Stimulated activated effector memory CD8-positive, alpha-beta T cell treated with anti-CD3 and anti-CD28 coated beads, Interleukin-12 subunit alpha, Interleukin-12 subunit beta, amount 100 ng/mL, for 72 hours (primary cell): ENCODE measurements at regions not wholly inside any gene's neighbourhood (a gene's known extent, or its start where the extent isn't known, plus 50 kb on each side); places are given as distances from the start of the nearest gene placed in this dataset.
"Not testable (repeated sequence)": the region's sequence is repeated elsewhere in the genome, so short reads cannot be mapped to it uniquely, and the experiment has no call there.

Source experiments
- ATAC-seq: fragments of 150-1000 bp; cut with Tn5 transposase; 2 replicates; pipeline ENCODE4 v1.10.0; 2021
- DNase-seq, 2 donors: peaks; one replicate each; pipeline ENCODE4 v3.0.0; 2021 to 2022; ENCODE audit warnings: low spot score in 2 of 2
- H3K27ac Mint-ChIP-seq: one replicate; pipeline ENCODE4 v1.8.0; 2022; ENCODE audit warnings: mild to moderate bottlenecking, mixed read lengths
- H3K36me3 Mint-ChIP-seq: one replicate; pipeline ENCODE4 v1.8.0; 2022; ENCODE audit warnings: mild to moderate bottlenecking, mixed read lengths
- H3K4me1 Mint-ChIP-seq: one replicate; pipeline ENCODE4 v1.8.0; 2022; ENCODE audit warnings: mixed read lengths
- H3K4me3 Mint-ChIP-seq: one replicate; pipeline ENCODE4 v1.8.0; 2022; ENCODE audit warnings: mild to moderate bottlenecking, mixed read lengths
- H3K9me3 Mint-ChIP-seq: one replicate; pipeline ENCODE4 v1.8.0; 2022; ENCODE audit warnings: mixed read lengths

- Mint-ChIP-seq H3K27ac (no peak overlapping the region), H3K4me1 (no peaks in the 10 kb centered on the region), H3K4me3 (no peak overlapping the region), H3K9me3 (no peaks in the 10 kb centered on the region), H3K36me3 (no peaks in the 10 kb centered on the region)
- ATAC-seq, result no peak
- DNase-seq, result no peak
Measured at GRCh38 chr6:80603679-80604078, 497.2 kb downstream of the BCKDHB start.

- ATAC-seq (no peak), DNase-seq (no peak)
- Mint-ChIP-seq H3K9me3 (peaks cover 3% of the 10 kb centered on the region), H3K4me3 (no peak overlapping the region), H3K27ac (no peak overlapping the region), H3K4me1 (no peaks in the 10 kb centered on the region), H3K36me3 (no peaks in the 10 kb centered on the region)
Measured at GRCh38 chr6:80594461-80594860, 488.0 kb downstream of the BCKDHB start.

- ATAC-seq, result no peak
Measured at GRCh38 chr6:80592436-80592835, 486.0 kb downstream of the BCKDHB start.

GRCh38 chr6:80586242-80586641 is 479.8 kb downstream of the BCKDHB start:
- Mint-ChIP-seq H3K4me1 (no peaks in the 10 kb centered on the region), H3K36me3 (no peaks in the 10 kb centered on the region), H3K9me3 (peaks cover 8% of the 10 kb centered on the region), H3K4me3 (no peak overlapping the region), H3K27ac (no peak overlapping the region)
- DNase-seq (no peak), ATAC-seq (no peak)

More at GRCh38 chr6:80592436-80592835, 486.0 kb downstream of the BCKDHB start:
- no peak overlapping the region for H3K4me3 Mint-ChIP-seq
- no peak for DNase-seq
- no peaks in the 10 kb centered on the region for H3K36me3 Mint-ChIP-seq
- no peak overlapping the region for H3K27ac Mint-ChIP-seq
- no peaks in the 10 kb centered on the region for H3K4me1 Mint-ChIP-seq
- peaks cover 3% of the 10 kb centered on the region for H3K9me3 Mint-ChIP-seq

- DNase-seq, result no peak
- H3K4me3 Mint-ChIP-seq, result no peak overlapping the region
- no peak for ATAC-seq
- no peaks in the 10 kb centered on the region for H3K36me3 Mint-ChIP-seq
- no peaks in the 10 kb centered on the region for H3K9me3 Mint-ChIP-seq
- no peaks in the 10 kb centered on the region for H3K4me1 Mint-ChIP-seq
- no peak overlapping the region for H3K27ac Mint-ChIP-seq
Measured at GRCh38 chr6:80579391-80580023, 473.0 kb downstream of the BCKDHB start.

- H3K4me1 Mint-ChIP-seq, H3K36me3 Mint-ChIP-seq, DNase-seq, H3K4me3 Mint-ChIP-seq, H3K27ac Mint-ChIP-seq, ATAC-seq, H3K9me3 Mint-ChIP-seq: not testable (repeated sequence)
Measured at GRCh38 chr6:80573320-80573719, 466.8 kb downstream of the BCKDHB start.

- no peak overlapping the region for H3K27ac Mint-ChIP-seq
- H3K36me3 Mint-ChIP-seq, result no peaks in the 10 kb centered on the region
Measured at GRCh38 chr6:80566361-80566760, 459.9 kb downstream of the BCKDHB start.

GRCh38 chr6:80553071-80553740 is 446.7 kb downstream of the BCKDHB start:
- DNase-seq, result no peak
- no peaks in the 10 kb centered on the region for H3K4me1 Mint-ChIP-seq
- no peak overlapping the region for H3K4me3 Mint-ChIP-seq
- no peak overlapping the region for H3K27ac Mint-ChIP-seq
- no peaks in the 10 kb centered on the region for H3K9me3 Mint-ChIP-seq
- ATAC-seq, result no peak
- H3K36me3 Mint-ChIP-seq, result no peaks in the 10 kb centered on the region

More at GRCh38 chr6:80566361-80566760, 459.9 kb downstream of the BCKDHB start:
- DNase-seq (no peak), ATAC-seq (no peak)
- no peaks in the 10 kb centered on the region for H3K9me3 Mint-ChIP-seq
- H3K4me1 Mint-ChIP-seq, result no peaks in the 10 kb centered on the region
- no peak overlapping the region for H3K4me3 Mint-ChIP-seq

- Mint-ChIP-seq H3K4me1 (no peaks in the 10 kb centered on the region), H3K36me3 (no peaks in the 10 kb centered on the region), H3K9me3 (no peaks in the 10 kb centered on the region), H3K27ac (no peak overlapping the region), H3K4me3 (no peak overlapping the region)
- ATAC-seq (no peak), DNase-seq (no peak)
Measured at GRCh38 chr6:80550748-80551147, 444.3 kb downstream of the BCKDHB start.

- no peak overlapping the region for H3K27ac Mint-ChIP-seq
- no peaks in the 10 kb centered on the region for H3K4me1 Mint-ChIP-seq
Measured at GRCh38 chr6:80550281-80550680, 443.8 kb downstream of the BCKDHB start.

GRCh38 chr6:80548532-80548931 is 442.1 kb downstream of the BCKDHB start:
- H3K9me3 Mint-ChIP-seq, result no peaks in the 10 kb centered on the region
- ATAC-seq (no peak), DNase-seq (no peak)
- H3K27ac Mint-ChIP-seq, result no peak overlapping the region
- no peaks in the 10 kb centered on the region for H3K36me3 Mint-ChIP-seq
- H3K4me1 Mint-ChIP-seq, result peaks cover 11% of the 10 kb centered on the region
- H3K4me3 Mint-ChIP-seq, result no peak overlapping the region

More at GRCh38 chr6:80550281-80550680, 443.8 kb downstream of the BCKDHB start:
- no peaks in the 10 kb centered on the region for H3K9me3 Mint-ChIP-seq
- ATAC-seq (no peak), DNase-seq (no peak)
- H3K4me3 Mint-ChIP-seq, result no peak overlapping the region
- no peaks in the 10 kb centered on the region for H3K36me3 Mint-ChIP-seq

- Mint-ChIP-seq H3K27ac (no peak overlapping the region), H3K36me3 (no peaks in the 10 kb centered on the region), H3K9me3 (no peaks in the 10 kb centered on the region), H3K4me1 (peaks cover 11% of the 10 kb centered on the region), H3K4me3 (no peak overlapping the region)
- ATAC-seq (peak; percentile 73), DNase-seq (no peak)
Measured at GRCh38 chr6:80547827-80548226, 441.4 kb downstream of the BCKDHB start.

- DNase-seq (no peak), ATAC-seq (peak; percentile 54)
- no peaks in the 10 kb centered on the region for H3K9me3 Mint-ChIP-seq
- H3K36me3 Mint-ChIP-seq, result no peaks in the 10 kb centered on the region
- no peak overlapping the region for H3K27ac Mint-ChIP-seq
- H3K4me1 Mint-ChIP-seq, result peaks cover 26% of the 10 kb centered on the region
- H3K4me3 Mint-ChIP-seq, result no peak overlapping the region
Measured at GRCh38 chr6:80544976-80545722, 438.7 kb downstream of the BCKDHB start.

- Mint-ChIP-seq H3K36me3 (no peaks in the 10 kb centered on the region), H3K4me3 (no peak overlapping the region), H3K27ac (no peak overlapping the region), H3K4me1 (peaks cover 28% of the 10 kb centered on the region), H3K9me3 (no peaks in the 10 kb centered on the region)
- no peak for ATAC-seq
- DNase-seq, result no peak
Measured at GRCh38 chr6:80544555-80544954, 438.1 kb downstream of the BCKDHB start.

GRCh38 chr6:80543598-80544222 is 437.2 kb downstream of the BCKDHB start:
- ATAC-seq (peak; percentile 79), DNase-seq (no peak)
- no peaks in the 10 kb centered on the region for H3K9me3 Mint-ChIP-seq
- no peak overlapping the region for H3K4me3 Mint-ChIP-seq
- no peaks in the 10 kb centered on the region for H3K36me3 Mint-ChIP-seq
- H3K27ac Mint-ChIP-seq, result no peak overlapping the region
- peaks cover 28% of the 10 kb centered on the region for H3K4me1 Mint-ChIP-seq
